IMR-90 (cell line): ENCODE measurements at regions not wholly inside any gene's neighbourhood (a gene's known extent, or its start where the extent isn't known, plus 50 kb on each side); places are given as distances from the start of the nearest gene placed in this dataset.

Experiments used
- ATAC-seq: fragments of 200-7000 bp; cut with Tn5 transposase; 2 replicates; pipeline ENCODE4 v1.9.1; 2020; ENCODE audit warnings: low read depth, mild to moderate bottlenecking, moderate library complexity
- BruUV-seq: library from RNA; stranded (reverse); fragments of 400-500 nt; replicated peaks from 2 replicates; lab custom pipeline; 2021; lab: Mats Ljungman, UMichigan
- CTCF ChIA-PET: fragments of 300-600 bp; formaldehyde crosslinking; extraction: SDS; loops from one replicate; lab custom pipeline; 2021; ENCODE audit warnings: antibody characterized with exemption; lab: Yijun Ruan, JAX
- POLR2A ChIA-PET: fragments of 300-600 bp; sonication (Branson Sonifier 250); formaldehyde crosslinking; loops from one replicate; lab custom pipeline; 2022; ENCODE audit warnings: antibody characterized with exemption; ENCODE audit not compliant: unreplicated experiment; lab: Charles Lee
- DNase-seq: peaks from one replicate; pipeline ENCODE4 v3.0.0; 2013
- H2AFZ ChIP-seq: replicated peaks from 2 replicates; pipeline ENCODE3; 2013; ENCODE audit warnings: low read length, mild to moderate bottlenecking; ENCODE audit not compliant: poor library complexity
- H2AK5ac ChIP-seq: 2 replicates; pipeline ENCODE4 v1.6.1; 2013; ENCODE audit warnings: low read depth, low read length, inconsistent platforms
- H2AK9ac ChIP-seq: replicated peaks from 2 replicates; pipeline ENCODE3; 2013; ENCODE audit warnings: mild to moderate bottlenecking, low read depth, low read length, moderate library complexity; ENCODE audit not compliant: poor library complexity
- H2BK120ac ChIP-seq: 2 replicates; pipeline ENCODE4 v1.6.1; 2013; ENCODE audit warnings: low read depth, low read length, inconsistent platforms
- H2BK15ac ChIP-seq: 3 replicates; pipeline ENCODE4 v1.6.1; 2013; ENCODE audit warnings: low read depth, low read length, inconsistent platforms
- H2BK20ac ChIP-seq: 2 replicates; pipeline ENCODE4 v1.6.1; 2013; ENCODE audit warnings: low read depth, mild to moderate bottlenecking, inconsistent platforms, low read length, moderate library complexity
- H2BK5ac ChIP-seq: 2 replicates; pipeline ENCODE4 v1.6.1; 2013; ENCODE audit warnings: mild to moderate bottlenecking, low read depth, low read length, inconsistent platforms; ENCODE audit not compliant: poor library complexity, severe bottlenecking
- H3K14ac ChIP-seq: replicated peaks from 2 replicates; pipeline ENCODE4 v1.6.1; 2013; ENCODE audit warnings: low read depth, low read length, inconsistent platforms
- H3K18ac ChIP-seq: 2 replicates; pipeline ENCODE4 v1.6.1; 2013; ENCODE audit warnings: low read depth, low read length, control low read depth
- H3K23ac ChIP-seq: 2 replicates; pipeline ENCODE4 v1.6.1; 2013; ENCODE audit warnings: low read depth, low read length, inconsistent platforms
- H3K27ac ChIP-seq: 2 replicates; pipeline ENCODE4 v1.5.1; 2013; ENCODE audit warnings: mild to moderate bottlenecking, control low read depth, low read length; ENCODE audit not compliant: insufficient read depth
- H3K27me3 ChIP-seq: 2 replicates; pipeline ENCODE4 v1.6.1; 2013; ENCODE audit warnings: low read length; ENCODE audit not compliant: control insufficient read depth, insufficient read depth
- H3K36me3 ChIP-seq: 2 replicates; pipeline ENCODE4 v1.6.1; 2013; ENCODE audit warnings: low read length, mixed read lengths; ENCODE audit not compliant: control insufficient read depth, insufficient read depth
- H3K4ac ChIP-seq: 2 replicates; pipeline ENCODE4 v1.6.1; 2013; ENCODE audit warnings: low read depth, low read length, inconsistent platforms
- H3K4me1 ChIP-seq: 2 replicates; pipeline ENCODE4 v1.6.1; 2013; ENCODE audit warnings: low read length, mixed read lengths; ENCODE audit not compliant: control insufficient read depth, insufficient read depth
- H3K4me2 ChIP-seq: 2 replicates; pipeline ENCODE4 v1.6.1; 2013; ENCODE audit warnings: low read depth, mild to moderate bottlenecking, control low read depth, low read length, moderate library complexity
- H3K4me3 ChIP-seq: 2 replicates; pipeline ENCODE4 v1.5.1; 2013; ENCODE audit warnings: low read depth, mild to moderate bottlenecking, control low read depth, low read length, moderate library complexity; ENCODE audit not compliant: insufficient read depth
- H3K56ac ChIP-seq: 2 replicates; pipeline ENCODE4 v1.6.1; 2013; ENCODE audit warnings: low read length, inconsistent platforms; ENCODE audit not compliant: insufficient read depth; ENCODE audit errors: extremely low read depth
- H3K79me1 ChIP-seq, 2 experiments: 2 replicates each; pipeline ENCODE4 v1.6.1; 2013; ENCODE audit warnings: low read length in 2 of 2, inconsistent platforms in 1 of 2, low read depth in 1 of 2
- H3K9ac ChIP-seq: 2 replicates; pipeline ENCODE4 v1.6.1; 2013; ENCODE audit warnings: low read depth, low read length, control low read depth
- H3K9me1 ChIP-seq: 2 replicates; pipeline ENCODE4 v1.6.1; 2013; ENCODE audit warnings: low read length, inconsistent platforms; ENCODE audit not compliant: insufficient read depth
- H3K9me3 ChIP-seq: 2 replicates; pipeline ENCODE4 v1.6.1; 2013; ENCODE audit warnings: low read length; ENCODE audit not compliant: control insufficient read depth, insufficient read depth
- H4K20me1 ChIP-seq: 2 replicates; pipeline ENCODE4 v1.6.1; 2013; ENCODE audit warnings: low read length, inconsistent platforms; ENCODE audit not compliant: insufficient read depth
- H4K5ac ChIP-seq: 2 replicates; pipeline ENCODE4 v1.6.1; 2013; ENCODE audit warnings: mild to moderate bottlenecking, low read depth, low read length, control low read depth
- H4K8ac ChIP-seq, 2 experiments: 2 replicates each; pipeline ENCODE4 v1.6.1; 2013; ENCODE audit warnings: low read depth in 2 of 2, low read length in 2 of 2, control low read depth in 1 of 2, inconsistent platforms in 1 of 2
- H4K91ac ChIP-seq: 2 replicates; pipeline ENCODE4 v1.6.1; 2013; ENCODE audit warnings: low read depth, low read length, inconsistent platforms; ENCODE audit not compliant: insufficient read depth
- CEBPB ChIP-seq: IDR thresholded peaks from 2 replicates; pipeline ENCODE4 v1.6.1; 2012; ENCODE audit warnings: low read depth, low read length, improper control_type of control experiment
- ELK1 ChIP-seq: fragments of 150-350 bp; IDR thresholded peaks from 2 replicates; pipeline ENCODE4 v1.6.1; 2016; ENCODE audit warnings: low read depth, mild to moderate bottlenecking, low read length, moderate library complexity, borderline replicate concordance
- MAFK ChIP-seq: IDR thresholded peaks from 2 replicates; pipeline ENCODE4 v1.6.1; 2012; ENCODE audit warnings: low read depth, low read length, improper control_type of control experiment
- MXI1 ChIP-seq: IDR thresholded peaks from 2 replicates; pipeline ENCODE4 v1.6.1; 2012; ENCODE audit warnings: low read depth, mild to moderate bottlenecking, low read length, moderate library complexity, borderline replicate concordance
- NFE2L2 ChIP-seq: fragments of 150-350 bp; IDR thresholded peaks from 2 replicates; pipeline ENCODE4 v1.6.1; 2016; ENCODE audit warnings: low read depth, mild to moderate bottlenecking, low read length
- RAD21 ChIP-seq: IDR thresholded peaks from 2 replicates; pipeline ENCODE4 v1.6.1; 2012; ENCODE audit warnings: low read length, improper control_type of control experiment
- RCOR1 ChIP-seq: IDR thresholded peaks from 2 replicates; pipeline ENCODE4 v1.6.1; 2012; ENCODE audit warnings: mild to moderate bottlenecking, low read length, improper control_type of control experiment; ENCODE audit not compliant: insufficient replicate concordance
- USF2 ChIP-seq: fragments of 150-350 bp; IDR thresholded peaks from 2 replicates; pipeline ENCODE4 v1.6.1; 2017; ENCODE audit warnings: mild to moderate bottlenecking, antibody characterized with exemption, low read length, low read depth
- WGBS, 2 experiments: methylation state at CpG; one replicate each; pipeline versions ENCODE4 v1.1.5 to v1.1.7; 2013; ENCODE audit warnings: missing lambda C conversion rate in 2 of 2; ENCODE audit not compliant: insufficient read length in 1 of 2; ENCODE audit errors: extremely low coverage in 2 of 2; 5-methylcytosine and 5-hydroxymethylcytosine counted together
- dilution Hi-C: fragments of 300-500 bp; cut with HindIII; formaldehyde crosslinking; loops from one replicate; pipeline ENCODE4 v1.14.3; 2018; ENCODE audit warnings: low sequenced_read_pairs; ENCODE audit not compliant: unreplicated experiment
- in situ Hi-C: fragments of 300-500 bp; cut with MboI; formaldehyde crosslinking; loops from 3 replicates; pipeline ENCODE4 v1.14.3; 2019; ENCODE audit warnings: low sequenced_read_pairs, inconsistent platforms, mixed read lengths
- intact Hi-C: fragments of 100-400 bp; cut with micrococcal nuclease; formaldehyde crosslinking; loops from 2 replicates; pipeline ENCODE4 v1.10.0; 2022

DNA sequence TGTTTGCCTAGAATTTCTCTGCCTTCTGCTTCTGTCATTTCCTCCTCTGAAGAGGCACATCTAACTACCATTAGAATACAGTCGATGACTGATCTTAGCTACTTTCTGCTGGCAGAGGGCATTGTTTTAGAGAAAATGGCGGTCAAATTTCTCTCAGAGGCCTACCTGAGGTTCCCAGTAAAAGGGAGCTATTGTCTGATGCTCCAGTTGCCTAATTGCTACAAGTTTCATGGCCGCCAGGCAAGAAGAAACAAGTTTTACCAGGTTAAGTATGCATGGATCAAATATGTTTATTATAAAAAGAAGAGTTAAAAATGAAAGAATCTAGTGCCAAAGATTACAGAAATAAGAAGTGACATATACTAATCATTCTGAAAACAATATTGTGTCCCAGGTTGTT, 416.6 kb downstream of the DSC3 start:
- Histone ChIP-seq H2AFZ (no peak overlapping the region), H3K79me1 (no peaks in the 10 kb centered on the region), H2BK5ac (no peak overlapping the region), H3K23ac (no peak overlapping the region), H4K91ac (no peak overlapping the region), H3K27ac (no peak overlapping the region), H3K4ac (no peak overlapping the region), H3K9me1 (no peaks in the 10 kb centered on the region), H3K27me3 (no peaks in the 10 kb centered on the region), H2BK120ac (no peak overlapping the region), H3K18ac (no peak overlapping the region), H2AK9ac (no peak overlapping the region), H3K56ac (no peak overlapping the region), H2AK5ac (no peak overlapping the region), H3K36me3 (no peaks in the 10 kb centered on the region), H3K4me2 (no peak overlapping the region), H2BK20ac (no peak overlapping the region), H3K4me1 (no peaks in the 10 kb centered on the region), H3K9ac (no peak overlapping the region), H4K5ac (no peak overlapping the region), H3K14ac (no peak overlapping the region), H4K8ac (no peak overlapping the region), H2BK15ac (no peak overlapping the region), H4K20me1 (no peaks in the 10 kb centered on the region), H3K9me3 (peaks cover 12% of the 10 kb centered on the region), H3K4me3 (no peak overlapping the region)
- DNase-seq (no peak), ATAC-seq (no peak)
- intact Hi-C loops, result no loop called here
- no TSS peak for BruUV-seq
- TF ChIP-seq RCOR1 (no peak), MXI1 (no peak), USF2 (no peak), NFE2L2 (no peak), MAFK (no peak), ELK1 (no peak), CEBPB (no peak), RAD21 (no peak)
- CTCF ChIA-PET, result no interaction called here
- in situ Hi-C loops, result no loop called here
- WGBS, 2 experiments, result 20% methylated on average over 1 of the region's 3 CpGs; no CpG with 5 or more reads in 1 of the 2 experiments
- dilution Hi-C loops, result no loop called here
- POLR2A ChIA-PET, result no interaction called here
